H9 (cell line): ENCODE measurements at regions not wholly inside any gene's neighbourhood (a gene's known extent, or its start where the extent isn't known, plus 50 kb on each side); places are given as distances from the start of the nearest gene placed in this dataset.
A peak's percentile ranks its signal among the peaks of the same experiment; 100 is the strongest.

Experiments
- DNase-seq: peaks from one replicate; pipeline ENCODE4 v3.0.0-alpha.2; 2017
- H2AFZ ChIP-seq: one replicate; pipeline ENCODE4 v1.6.1; 2013; ENCODE audit warnings: mild to moderate bottlenecking, low read length, control low read depth, moderate library complexity
- H2AK5ac ChIP-seq: 2 replicates; pipeline ENCODE4 v1.6.1; 2013; ENCODE audit warnings: low read length, control low read depth, mixed read lengths; ENCODE audit not compliant: insufficient read length
- H2BK120ac ChIP-seq: one replicate; pipeline ENCODE4 v1.6.1; 2013; ENCODE audit warnings: low read depth, mild to moderate bottlenecking, low read length, control low read depth, inconsistent platforms; ENCODE audit not compliant: poor library complexity, severe bottlenecking
- H2BK12ac ChIP-seq: 2 replicates; pipeline ENCODE4 v1.6.1; 2013; ENCODE audit warnings: low read length, control low read depth, mixed read lengths, low read depth; ENCODE audit not compliant: insufficient read length
- H2BK15ac ChIP-seq: 2 replicates; pipeline ENCODE4 v1.6.1; 2013; ENCODE audit warnings: low read depth, low read length, control low read depth
- H2BK20ac ChIP-seq: one replicate; pipeline ENCODE4 v1.6.1; 2013; ENCODE audit warnings: low read depth, mild to moderate bottlenecking, low read length, control low read depth, inconsistent platforms; ENCODE audit not compliant: poor library complexity, severe bottlenecking
- H2BK5ac ChIP-seq: 2 replicates; pipeline ENCODE4 v1.6.1; 2013; ENCODE audit warnings: low read length, control low read depth, mixed read lengths; ENCODE audit not compliant: insufficient read length
- H3K14ac ChIP-seq: 2 replicates; pipeline ENCODE4 v1.6.1; 2013; ENCODE audit warnings: low read length, control low read depth; ENCODE audit not compliant: insufficient read depth
- H3K18ac ChIP-seq: 2 replicates; pipeline ENCODE4 v1.6.1; 2013; ENCODE audit warnings: low read depth, mild to moderate bottlenecking, mixed read lengths, low read length, control low read depth; ENCODE audit not compliant: insufficient read length
- H3K23ac ChIP-seq: 2 replicates; pipeline ENCODE4 v1.6.1; 2013; ENCODE audit warnings: low read length, control low read depth, mixed read lengths, low read depth; ENCODE audit not compliant: insufficient read length
- H3K23me2 ChIP-seq: 2 replicates; pipeline ENCODE4 v1.6.1; 2013; ENCODE audit warnings: low read depth, mild to moderate bottlenecking, mixed read lengths, low read length, control low read depth; ENCODE audit not compliant: insufficient read length, poor library complexity, severe bottlenecking
- H3K27ac ChIP-seq: 2 replicates; pipeline ENCODE4 v1.5.1; 2013; ENCODE audit warnings: low read length, control low read depth, mixed read lengths, low read depth; ENCODE audit not compliant: insufficient read length
- H3K27me3 ChIP-seq: 2 replicates; pipeline ENCODE4 v1.6.1; 2013; ENCODE audit warnings: low read length, control low read depth, inconsistent platforms; ENCODE audit not compliant: insufficient read depth
- H3K4ac ChIP-seq: 2 replicates; pipeline ENCODE4 v1.6.1; 2013; ENCODE audit warnings: low read depth, mild to moderate bottlenecking, control low read depth, inconsistent platforms, low read length, moderate library complexity
- H3K4me1 ChIP-seq: 2 replicates; pipeline ENCODE4 v1.6.1; 2013; ENCODE audit warnings: low read length, control low read depth, inconsistent platforms; ENCODE audit not compliant: insufficient read depth
- H3K4me2 ChIP-seq: 2 replicates; pipeline ENCODE4 v1.6.1; 2013; ENCODE audit warnings: low read length, control low read depth, mixed read lengths; ENCODE audit not compliant: insufficient read length, insufficient read depth
- H3K56ac ChIP-seq: 2 replicates; pipeline ENCODE4 v1.6.1; 2013; ENCODE audit warnings: low read depth, mild to moderate bottlenecking, mixed read lengths, low read length, control low read depth; ENCODE audit not compliant: insufficient read length
- H3K79me1 ChIP-seq: 2 replicates; pipeline ENCODE4 v1.6.1; 2013; ENCODE audit warnings: low read depth, mild to moderate bottlenecking, moderate library complexity, low read length, control low read depth, inconsistent platforms; ENCODE audit not compliant: insufficient read depth, poor library complexity, severe bottlenecking
- H3K79me2 ChIP-seq: 2 replicates; pipeline ENCODE4 v1.6.1; 2013; ENCODE audit warnings: low read length, control low read depth, inconsistent platforms; ENCODE audit not compliant: insufficient read depth
- H3K9ac ChIP-seq: 2 replicates; pipeline ENCODE4 v1.6.1; 2013; ENCODE audit warnings: low read length, control low read depth, mixed read lengths; ENCODE audit not compliant: insufficient read length; ENCODE audit errors: extremely low read depth
- H3K9me3 ChIP-seq: one replicate; pipeline ENCODE4 v1.6.1; 2013; ENCODE audit warnings: low read depth, low read length, inconsistent platforms; ENCODE audit not compliant: control insufficient read depth
- H3T11ph ChIP-seq: one replicate; pipeline ENCODE4 v1.6.1; 2013; ENCODE audit warnings: mild to moderate bottlenecking, low read length, control low read depth, inconsistent platforms
- H4K20me1 ChIP-seq: one replicate; pipeline ENCODE4 v1.6.1; 2013; ENCODE audit not compliant: control insufficient read depth, insufficient read length, insufficient read depth
- H4K5ac ChIP-seq: 2 replicates; pipeline ENCODE4 v1.6.1; 2013; ENCODE audit warnings: low read depth, mild to moderate bottlenecking, mixed read lengths, low read length, control low read depth; ENCODE audit not compliant: insufficient read length
- H4K8ac ChIP-seq: replicated peaks from 2 replicates; pipeline ENCODE4 v1.6.1; 2013; ENCODE audit warnings: low read length, control low read depth, mixed read lengths, low read depth; ENCODE audit not compliant: insufficient read length
- H4K91ac ChIP-seq: 2 replicates; pipeline ENCODE4 v1.6.1; 2013; ENCODE audit warnings: low read depth, mild to moderate bottlenecking, moderate library complexity, mixed read lengths, low read length, control low read depth; ENCODE audit not compliant: insufficient read length
- H3K27ac Mint-ChIP-seq, 3 experiments: 2 replicates in 2 of 3; 3 replicates in 1 of 3; pipeline ENCODE4 v1.8.0; 2020 to 2021; ENCODE audit warnings: mixed read lengths in 3 of 3, mild to moderate bottlenecking in 1 of 3, moderate library complexity in 1 of 3
- H3K27me3 Mint-ChIP-seq: 2 replicates; pipeline ENCODE4 v1.8.0; 2021; ENCODE audit warnings: low read depth, mild to moderate bottlenecking, moderate library complexity, mixed read lengths
- H3K36me3 Mint-ChIP-seq, 3 experiments: 2 replicates in 2 of 3; 3 replicates in 1 of 3; pipeline ENCODE4 v1.8.0; 2020 to 2021; ENCODE audit warnings: low read depth in 3 of 3, mixed read lengths in 3 of 3; ENCODE audit not compliant: insufficient read depth in 1 of 3
- H3K4me1 Mint-ChIP-seq, 2 experiments: 2 replicates each; pipeline ENCODE4 v1.8.0; 2020; ENCODE audit warnings: mixed read lengths in 2 of 2
- H3K4me3 Mint-ChIP-seq, 2 experiments: 2 replicates in 1 of 2; 3 replicates in 1 of 2; pipeline ENCODE4 v1.8.0; 2020 to 2021; ENCODE audit warnings: mild to moderate bottlenecking in 2 of 2, mixed read lengths in 2 of 2, moderate library complexity in 1 of 2
- H3K9me3 Mint-ChIP-seq, 2 experiments: 2 replicates in 1 of 2; 3 replicates in 1 of 2; pipeline ENCODE4 v1.8.0; 2020; ENCODE audit warnings: mild to moderate bottlenecking in 2 of 2, mixed read lengths in 2 of 2, moderate library complexity in 1 of 2
- WGBS: extraction: QIAGEN DNeasy Blood & Tissue Kit; methylation state at CpG from one replicate; pipeline ENCODE4 v1.1.7; 2013; ENCODE audit warnings: missing lambda C conversion rate, low lambda C conversion rate, mixed read lengths; ENCODE audit not compliant: insufficient read length; ENCODE audit errors: extremely low coverage; 5-methylcytosine and 5-hydroxymethylcytosine counted together
- TF ChIP-seq, protein P1 (sequence below): fragments of 200-600 bp; sonication (generic); conservative IDR thresholded peaks from 3 replicates; pipeline ENCODE4 v1.8.0; 2021; ENCODE audit warnings: antibody characterized with exemption, mild to moderate bottlenecking

DNA sequence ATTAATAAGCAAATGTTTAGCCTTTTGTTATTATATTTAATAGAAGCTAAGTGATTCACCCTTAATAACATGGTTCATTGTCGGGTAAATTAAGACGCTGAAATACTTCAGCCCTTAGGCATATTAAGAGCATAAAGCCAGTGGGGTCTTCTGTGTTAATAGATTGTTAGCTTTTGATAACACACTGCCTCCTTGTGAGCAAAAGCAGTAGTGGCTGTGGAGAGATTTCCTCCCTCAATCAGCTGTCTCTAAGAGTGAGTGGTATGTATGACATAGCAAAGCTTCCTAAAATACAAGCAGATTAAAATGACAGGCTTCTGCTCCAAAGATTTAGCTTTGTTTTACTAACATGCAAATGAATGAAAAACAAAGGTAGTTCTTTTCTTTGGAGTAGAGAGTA, 143.7 kb upstream of the SYT4 start:
- no peaks in the 10 kb centered on the region for H4K20me1 ChIP-seq
- H3K23me2 ChIP-seq: no peaks in the 10 kb centered on the region
- no peak overlapping the region for H2BK5ac ChIP-seq
- H2BK120ac ChIP-seq: no peak overlapping the region
- H3K27me3 ChIP-seq: no peaks in the 10 kb centered on the region
- no peak overlapping the region for H2AK5ac ChIP-seq
- H3K4me1 ChIP-seq: no peaks in the 10 kb centered on the region; the same call in 1 of the 2 replicates
- H3K79me2 ChIP-seq: no peaks in the 10 kb centered on the region
- no peak overlapping the region for H3K14ac ChIP-seq
- H3K23ac ChIP-seq: no peak overlapping the region
- H3K9me3 ChIP-seq: no peaks in the 10 kb centered on the region
- no peak overlapping the region for H2BK12ac ChIP-seq
- Mint-ChIP-seq H3K4me3 (no peak overlapping the region), H3K36me3 (peaks cover 0 to 12% (median 0%) of the 10 kb centered on the region in 3 experiments; a peak in 2 of 7 replicates), H3K27ac (no peak overlapping the region), H3K4me1 (peaks cover 9 to 10% of the 10 kb centered on the region in 2 experiments; a peak in 3 of 4 replicates), H3K9me3 (peaks cover 7 to 9% of the 10 kb centered on the region in 2 experiments; a peak in 3 of 5 replicates), H3K27me3 (no peaks in the 10 kb centered on the region)
- TF ChIP-seq, protein P1, sequence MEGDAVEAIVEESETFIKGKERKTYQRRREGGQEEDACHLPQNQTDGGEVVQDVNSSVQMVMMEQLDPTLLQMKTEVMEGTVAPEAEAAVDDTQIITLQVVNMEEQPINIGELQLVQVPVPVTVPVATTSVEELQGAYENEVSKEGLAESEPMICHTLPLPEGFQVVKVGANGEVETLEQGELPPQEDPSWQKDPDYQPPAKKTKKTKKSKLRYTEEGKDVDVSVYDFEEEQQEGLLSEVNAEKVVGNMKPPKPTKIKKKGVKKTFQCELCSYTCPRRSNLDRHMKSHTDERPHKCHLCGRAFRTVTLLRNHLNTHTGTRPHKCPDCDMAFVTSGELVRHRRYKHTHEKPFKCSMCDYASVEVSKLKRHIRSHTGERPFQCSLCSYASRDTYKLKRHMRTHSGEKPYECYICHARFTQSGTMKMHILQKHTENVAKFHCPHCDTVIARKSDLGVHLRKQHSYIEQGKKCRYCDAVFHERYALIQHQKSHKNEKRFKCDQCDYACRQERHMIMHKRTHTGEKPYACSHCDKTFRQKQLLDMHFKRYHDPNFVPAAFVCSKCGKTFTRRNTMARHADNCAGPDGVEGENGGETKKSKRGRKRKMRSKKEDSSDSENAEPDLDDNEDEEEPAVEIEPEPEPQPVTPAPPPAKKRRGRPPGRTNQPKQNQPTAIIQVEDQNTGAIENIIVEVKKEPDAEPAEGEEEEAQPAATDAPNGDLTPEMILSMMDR: peak; percentile 81
- H3K79me1 ChIP-seq: no peaks in the 10 kb centered on the region
- peak; percentile 28 for DNase-seq
- WGBS: no CpG with 5 or more reads among the region's 2 CpGs
- no peak overlapping the region for H4K5ac ChIP-seq
- no peak overlapping the region for H3K18ac ChIP-seq
- no peak overlapping the region for H3T11ph ChIP-seq
- no peak overlapping the region for H3K27ac ChIP-seq
- no peak overlapping the region for H2BK20ac ChIP-seq
- H3K9ac ChIP-seq: no peak overlapping the region
- H3K56ac ChIP-seq: no peak overlapping the region
- no peak overlapping the region for H2AFZ ChIP-seq
- H4K8ac ChIP-seq: no peak overlapping the region
- no peak overlapping the region for H3K4me2 ChIP-seq
- no peak overlapping the region for H2BK15ac ChIP-seq
- no peak overlapping the region for H3K4ac ChIP-seq
- H4K91ac ChIP-seq: no peak overlapping the region
